Skeletal muscle cell (primary cell): ENCODE measurements at regions not wholly inside any gene's neighbourhood (a gene's known extent, or its start where the extent isn't known, plus 50 kb on each side); places are given as distances from the start of the nearest gene placed in this dataset.
A peak's percentile ranks its signal among the peaks of the same experiment; 100 is the strongest.
"Not testable (repeated sequence)": the region's sequence is repeated elsewhere in the genome, so short reads cannot be mapped to it uniquely, and the experiment has no call there.

Experiments used
- DNase-seq: peaks from one replicate; pipeline ENCODE4 v3.0.0-alpha.2; 2010; ENCODE audit warnings: low read depth
- H3K4me3 ChIP-seq: 2 replicates; pipeline ENCODE4 v1.5.1; 2011; ENCODE audit warnings: low read depth, mild to moderate bottlenecking, control low read depth, low read length, moderate library complexity

DNA sequence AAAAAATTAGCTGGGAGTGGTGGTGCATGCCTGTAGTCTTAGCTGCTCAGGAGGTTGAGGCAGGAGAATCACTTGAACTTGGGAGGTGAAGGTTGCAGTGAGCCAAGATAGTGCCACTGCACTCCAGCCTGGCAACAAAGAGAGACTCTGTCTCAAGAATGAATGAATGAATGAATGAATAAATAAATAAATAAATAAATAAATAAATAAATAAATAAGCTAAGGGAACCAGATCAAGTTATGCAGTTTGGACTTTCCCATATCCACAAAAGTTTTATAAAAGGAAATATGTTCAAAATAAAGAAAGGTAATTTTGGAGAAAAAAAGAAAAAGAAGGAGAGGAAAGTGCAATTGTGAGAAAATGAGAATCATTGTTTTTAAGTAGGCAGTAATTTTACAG, 1414.1 kb upstream of the CDH18 start:
- H3K4me3 ChIP-seq, DNase-seq: not testable (repeated sequence)

DNA sequence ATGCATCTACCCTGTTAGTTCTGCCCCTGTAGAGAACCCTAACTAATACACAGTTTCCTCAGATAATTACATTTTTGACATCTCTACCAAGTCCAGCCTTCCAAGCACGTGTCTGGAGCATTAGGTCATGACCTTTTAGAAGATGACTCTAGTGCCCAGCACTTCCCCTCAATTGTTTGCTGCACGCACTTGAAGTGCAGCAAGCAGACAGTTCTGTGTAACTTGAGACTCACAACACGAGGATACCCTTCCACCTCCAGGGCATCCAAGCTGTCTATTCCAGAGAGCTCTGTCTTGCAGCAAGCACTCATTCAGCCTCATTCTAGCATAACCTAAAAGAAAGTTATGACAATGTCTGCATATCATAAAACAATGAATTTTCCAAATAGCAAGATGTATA, 1410.5 kb upstream of the CDH18 start:
- no peak for DNase-seq
- no peak overlapping the region for H3K4me3 ChIP-seq

DNA sequence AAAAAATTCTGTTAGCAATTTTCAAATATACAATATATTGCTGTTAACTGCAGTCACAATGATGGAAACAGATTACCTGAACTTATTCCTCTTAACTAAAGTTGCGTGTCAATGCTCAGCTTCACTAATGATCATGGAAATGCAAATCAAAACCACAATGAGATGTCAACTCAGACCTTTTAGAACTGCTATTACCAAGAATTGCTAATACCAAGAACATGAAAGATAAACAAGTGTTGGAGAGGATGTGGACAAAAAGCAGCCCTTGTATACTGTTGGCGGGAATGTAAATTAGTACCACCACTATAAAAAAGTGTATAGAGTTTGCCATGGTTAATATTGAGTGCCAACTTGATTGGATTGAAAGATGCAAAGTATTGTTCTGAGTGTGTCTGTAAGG, 1409.7 kb upstream of the CDH18 start:
- DNase-seq, result no peak
- H3K4me3 ChIP-seq, result no peak overlapping the region

DNA sequence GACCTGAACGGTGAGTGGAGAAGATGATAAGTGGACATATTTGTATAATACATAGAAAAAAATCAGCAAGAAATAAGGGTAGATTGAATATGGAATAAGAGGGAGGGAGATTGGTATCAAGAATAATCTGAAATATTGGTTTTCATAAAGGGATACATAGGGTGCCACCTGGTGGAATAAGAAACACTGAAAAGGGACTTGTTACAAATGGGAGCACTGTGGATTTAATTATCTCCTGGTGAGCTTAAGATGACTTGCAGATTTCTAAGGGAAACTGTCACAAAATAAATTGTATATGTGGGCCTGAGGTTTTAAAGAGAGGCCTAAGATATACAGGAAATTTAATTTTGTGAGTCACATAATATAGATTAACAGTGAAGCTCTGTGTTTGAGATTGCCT, 1403.5 kb upstream of the CDH18 start:
- no peak overlapping the region for H3K4me3 ChIP-seq
- peak; percentile 10 for DNase-seq

DNA sequence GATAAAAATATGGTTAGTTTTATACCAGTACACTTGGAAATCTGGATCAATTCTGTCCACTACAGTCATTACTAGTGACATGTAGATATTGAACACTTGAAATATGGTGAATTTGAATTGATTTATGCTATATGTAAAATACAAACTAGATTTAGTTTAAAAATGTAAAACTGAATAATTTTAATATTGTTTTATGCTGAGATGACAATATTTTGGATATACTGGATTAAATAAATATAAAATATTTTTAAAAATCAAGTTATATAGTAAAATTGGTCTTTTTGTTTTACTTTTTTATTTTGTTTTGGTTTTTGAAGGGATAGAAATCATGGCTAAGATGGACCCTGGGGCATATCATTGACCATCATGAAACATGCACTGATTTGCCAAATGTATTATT, 1372.8 kb upstream of the CDH18 start:
- not testable (repeated sequence) for H3K4me3 ChIP-seq, DNase-seq

DNA sequence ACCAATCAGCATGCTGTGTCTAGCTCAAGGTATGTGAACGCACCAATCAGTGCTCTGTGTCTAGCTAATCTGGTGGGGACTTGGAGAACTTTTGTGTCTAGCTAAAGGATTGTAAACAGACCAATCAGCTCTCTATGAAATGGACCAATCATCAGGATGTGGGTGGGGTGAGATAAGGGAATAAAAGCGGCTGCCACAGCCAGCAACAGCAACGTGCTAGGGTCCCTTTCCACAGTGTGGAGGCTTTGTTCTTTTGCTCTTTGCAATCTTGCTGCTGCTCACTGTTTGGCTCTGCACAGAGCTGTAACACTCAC, 1353.9 kb upstream of the CDH18 start:
- H3K4me3 ChIP-seq, DNase-seq: not testable (repeated sequence)

DNA sequence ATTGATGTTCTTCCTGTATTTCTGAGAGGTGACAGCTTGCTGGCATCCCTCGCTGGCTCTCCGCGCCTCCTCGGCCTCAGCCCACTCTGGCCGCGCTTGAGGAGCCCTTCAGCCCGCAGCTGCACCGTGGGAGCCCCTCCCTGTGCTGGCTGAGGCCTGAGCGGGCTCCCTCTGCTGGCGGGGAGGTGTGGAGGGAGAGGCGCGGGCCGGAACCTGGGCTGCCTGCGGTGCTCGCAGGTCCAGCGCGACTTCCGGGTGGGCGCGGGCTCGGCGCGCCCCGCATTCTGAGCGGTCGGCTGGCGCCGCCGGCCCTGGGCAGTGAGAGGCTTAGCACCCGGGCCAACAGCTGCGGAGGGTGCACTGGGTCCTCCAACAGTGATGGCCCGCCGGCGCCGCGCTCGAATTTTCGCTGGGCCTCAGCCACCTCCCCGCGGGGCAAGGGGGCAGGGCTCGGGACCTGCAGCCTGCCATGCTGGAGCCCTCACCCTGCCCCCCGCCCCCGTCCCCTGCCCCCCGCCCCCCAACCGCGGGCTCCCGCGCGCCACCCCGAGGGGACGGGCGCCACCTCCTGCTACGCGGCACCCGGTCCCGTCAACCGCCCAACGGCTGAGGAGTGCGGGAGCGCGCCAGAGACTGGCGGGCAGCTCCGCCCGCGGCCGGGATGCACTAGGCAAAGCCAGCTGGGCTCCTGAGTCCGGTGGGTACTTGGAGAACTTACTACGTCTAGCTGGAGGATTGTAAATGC, 1353.4 kb upstream of the CDH18 start:
- not testable (repeated sequence) for DNase-seq, H3K4me3 ChIP-seq

DNA sequence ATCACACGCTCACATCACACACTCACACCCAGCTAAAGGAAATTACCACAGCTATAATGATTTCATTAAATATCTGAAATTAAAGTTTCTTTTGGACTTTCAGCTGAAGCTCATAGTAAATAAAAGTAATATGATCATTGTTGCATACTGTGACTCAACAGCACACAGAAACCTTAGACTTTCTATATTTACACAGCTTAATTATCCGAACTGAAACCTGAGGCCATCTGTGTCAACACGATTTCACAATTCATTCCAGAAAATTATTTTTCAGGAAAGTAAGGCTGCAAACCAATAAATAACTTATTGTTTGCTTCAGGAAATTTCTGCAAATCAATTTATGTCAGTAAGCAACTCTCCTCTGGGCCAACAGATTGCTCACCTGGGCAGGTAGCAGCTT, 1352.2 kb upstream of the CDH18 start:
- peak; percentile 0 for DNase-seq
- H3K4me3 ChIP-seq, result not testable (repeated sequence)

DNA sequence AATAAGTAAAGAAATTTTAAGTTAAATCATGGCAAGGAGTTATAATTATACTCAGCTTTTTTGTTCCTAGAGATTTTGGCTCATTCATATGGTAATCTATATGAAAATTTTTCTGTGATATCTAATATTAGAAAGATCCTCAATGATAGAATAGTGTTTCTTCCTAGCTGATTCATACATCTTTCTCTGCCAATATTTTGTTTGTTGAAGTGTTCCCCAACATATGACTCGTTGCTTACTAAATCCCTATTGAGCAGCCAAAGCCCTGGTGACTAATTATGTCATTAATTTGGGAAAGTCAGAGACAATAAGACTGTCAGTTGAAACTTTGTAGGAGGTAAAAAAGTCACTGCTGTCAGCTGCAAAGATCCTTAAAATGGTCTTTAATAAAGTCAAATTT, 1348.5 kb upstream of the CDH18 start:
- not testable (repeated sequence) for H3K4me3 ChIP-seq
- DNase-seq, result peak; percentile 7

DNA sequence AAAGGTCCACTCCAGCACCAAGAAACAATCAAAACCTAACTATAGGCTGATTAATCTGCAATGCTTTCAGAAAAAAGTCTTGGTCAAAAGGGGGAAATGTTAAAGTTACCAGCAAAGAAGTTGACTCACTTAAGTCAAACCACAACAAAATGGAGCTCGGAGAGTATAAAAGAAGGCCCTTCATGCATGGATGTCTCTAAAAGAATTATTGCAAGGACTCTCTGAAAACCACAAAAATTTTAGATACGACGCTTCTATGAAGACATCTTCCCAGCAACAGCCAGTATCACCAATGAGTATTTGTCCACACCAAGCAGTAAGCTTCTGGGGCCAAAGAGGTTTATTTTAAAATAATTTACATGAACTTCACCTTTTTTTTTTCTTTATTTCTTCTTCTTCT, 1327.4 kb upstream of the CDH18 start:
- not testable (repeated sequence) for DNase-seq, H3K4me3 ChIP-seq

DNA sequence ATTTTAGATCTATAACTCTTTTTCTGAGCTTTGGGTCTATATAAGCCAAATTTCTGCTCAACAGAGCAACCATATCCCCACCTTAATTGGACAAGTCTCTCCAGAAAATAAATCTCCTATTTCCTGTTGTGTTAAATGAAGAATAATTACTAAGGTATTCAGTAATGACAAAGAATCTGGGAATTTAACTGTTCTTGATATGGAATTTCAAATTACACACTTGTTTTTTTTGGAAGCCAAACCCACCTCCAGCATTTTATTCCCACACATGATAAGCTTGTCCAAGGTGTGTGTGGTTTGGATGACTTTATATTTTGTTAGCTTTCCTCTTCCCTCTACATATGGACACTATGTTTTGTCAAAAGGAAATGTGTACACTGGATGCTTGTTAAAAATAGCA, 1313.2 kb upstream of the CDH18 start:
- H3K4me3 ChIP-seq, DNase-seq: not testable (repeated sequence)

DNA sequence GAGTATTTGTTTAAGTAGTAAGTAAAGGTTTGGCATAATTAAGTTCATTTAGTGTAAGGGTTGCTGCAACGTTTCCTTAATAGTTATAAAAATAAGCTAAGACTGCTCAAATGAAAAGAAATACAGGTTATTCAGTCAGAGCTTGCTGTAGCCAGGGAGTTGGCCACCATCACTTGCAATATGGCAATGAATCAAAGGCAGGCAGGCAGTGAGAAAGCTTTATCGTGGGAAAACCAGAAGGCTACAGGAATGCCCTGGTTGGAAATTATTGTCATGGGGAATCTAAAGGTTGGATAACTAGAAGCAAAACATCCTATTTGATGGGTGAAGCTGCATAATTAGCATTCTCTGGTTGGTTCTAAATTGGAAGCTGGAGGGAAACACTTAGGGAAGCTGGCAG, 1286.4 kb upstream of the CDH18 start:
- not testable (repeated sequence) for H3K4me3 ChIP-seq

DNA sequence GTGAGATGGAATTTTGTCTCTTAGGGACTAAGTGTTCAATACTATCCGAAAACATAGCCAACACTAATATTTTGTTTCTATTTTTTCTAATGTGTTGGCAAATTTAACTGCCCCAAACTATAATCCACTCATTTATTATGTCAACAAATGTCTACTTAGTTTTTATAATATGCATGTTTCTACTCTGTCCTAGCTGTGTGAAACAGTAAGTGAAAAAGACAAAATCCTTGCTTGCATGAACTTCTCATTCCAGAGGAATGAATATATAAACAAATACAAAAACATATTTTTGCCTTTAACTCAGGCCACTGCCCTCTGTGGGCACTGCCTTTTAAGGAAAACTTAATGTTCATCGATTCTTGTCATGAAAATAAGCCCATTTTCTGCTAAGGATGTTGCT, 1275.4 kb upstream of the CDH18 start:
- DNase-seq, result no peak
- H3K4me3 ChIP-seq, result no peak overlapping the region

More for the DNA sequence above, 1286.4 kb upstream of the CDH18 start:
- not testable (repeated sequence) for DNase-seq

DNA sequence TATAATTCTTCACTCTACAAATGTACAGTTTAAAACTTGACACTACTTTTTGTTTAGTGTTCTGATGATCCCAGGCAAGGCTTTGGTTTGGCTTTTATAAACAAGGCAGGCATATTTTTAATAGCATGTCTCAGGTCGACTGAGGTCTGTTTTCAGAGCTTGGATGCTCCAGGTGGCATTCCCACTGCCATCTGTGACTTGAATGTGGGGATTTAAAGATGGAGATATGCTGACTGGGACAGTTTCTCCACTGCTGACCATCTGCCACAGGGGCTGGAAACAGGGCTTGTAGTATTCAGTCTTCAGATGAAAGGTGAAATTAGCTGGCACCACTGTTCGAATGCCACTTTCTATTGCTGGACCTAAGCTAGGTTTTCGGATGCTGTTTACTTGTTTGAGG, 1266.2 kb upstream of the CDH18 start:
- no peak overlapping the region for H3K4me3 ChIP-seq
- no peak for DNase-seq

DNA sequence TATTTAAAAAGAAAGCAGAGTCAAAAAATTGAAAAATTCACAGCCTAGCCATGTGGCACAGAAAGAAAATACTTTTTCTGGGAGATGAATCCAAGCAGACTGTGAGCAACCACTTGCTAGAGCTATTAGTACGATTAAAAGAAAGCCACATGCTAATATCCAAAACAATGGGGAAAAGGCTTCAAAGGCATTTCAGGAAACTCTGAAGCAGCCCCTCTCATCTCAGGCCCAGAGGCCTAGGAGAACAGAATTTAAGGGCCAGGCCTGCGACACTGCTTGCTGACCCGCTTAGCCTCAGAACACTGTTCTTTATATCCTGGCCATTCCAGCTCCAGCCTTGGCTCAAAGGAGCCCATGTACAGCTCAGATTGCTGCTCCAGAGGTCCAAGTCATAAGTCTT, 1257.0 kb upstream of the CDH18 start:
- no peak for DNase-seq
- no peak overlapping the region for H3K4me3 ChIP-seq

DNA sequence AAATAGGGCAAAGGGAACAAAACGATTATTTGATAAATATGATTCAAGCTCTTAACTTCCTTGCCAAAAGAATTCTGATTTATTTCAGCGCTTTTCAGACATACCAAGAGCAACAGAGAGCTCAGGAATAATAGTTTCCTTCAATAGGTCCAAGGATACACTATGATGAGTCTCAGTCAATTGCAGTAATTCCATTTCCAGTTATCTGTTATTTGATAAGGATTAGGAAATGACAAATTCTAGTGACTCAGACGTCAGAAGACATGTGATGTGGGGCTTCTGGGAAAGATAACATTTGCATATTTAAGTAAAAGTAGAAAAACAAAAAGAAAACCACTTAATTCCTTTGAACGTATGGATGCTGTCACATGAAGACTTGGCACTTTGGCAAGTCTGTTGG, 1250.8 kb upstream of the CDH18 start:
- no peak for DNase-seq
- H3K4me3 ChIP-seq, result no peak overlapping the region

DNA sequence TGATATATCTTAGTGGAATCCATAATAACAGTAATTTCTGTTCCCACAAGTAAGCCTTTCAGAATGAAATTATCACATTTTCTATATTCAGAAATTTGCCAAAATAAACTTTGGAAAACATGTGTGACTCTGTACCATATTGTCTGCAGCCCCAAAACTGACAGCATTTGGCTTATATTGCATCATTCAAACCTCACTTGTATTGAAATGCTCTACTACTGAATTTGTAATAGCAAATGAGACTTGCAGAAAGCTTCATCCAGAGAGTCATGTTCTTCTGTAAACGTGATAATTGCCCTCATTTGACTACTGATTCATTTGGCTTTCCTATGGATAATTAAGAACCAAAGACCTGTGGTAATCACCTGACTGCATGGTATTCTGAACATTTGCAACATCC, 1249.5 kb upstream of the CDH18 start:
- peak; percentile 4 for DNase-seq
- no peak overlapping the region for H3K4me3 ChIP-seq

DNA sequence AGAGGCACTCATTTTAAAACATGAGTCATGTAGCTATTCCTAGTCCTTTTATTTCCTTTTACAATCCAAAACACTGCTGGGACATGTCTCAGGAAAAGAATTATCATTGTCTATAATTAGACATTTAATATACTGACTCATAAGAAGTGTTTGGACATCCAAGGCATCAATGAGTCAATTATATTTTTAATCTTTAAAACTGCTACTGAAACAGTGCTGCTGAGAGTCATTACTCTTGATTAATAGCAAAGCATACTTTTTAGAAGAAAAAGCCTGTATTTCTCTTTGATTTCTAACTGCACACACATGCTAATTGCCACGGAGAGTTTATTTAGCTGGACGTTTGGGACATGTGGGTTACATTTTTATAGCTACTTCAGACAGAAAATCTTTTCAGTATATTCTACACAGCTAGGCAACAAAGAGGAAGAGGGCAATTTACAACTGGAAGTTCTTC, 1249.0 kb upstream of the CDH18 start:
- H3K4me3 ChIP-seq, result no peak overlapping the region
- peak; percentile 4 for DNase-seq

DNA sequence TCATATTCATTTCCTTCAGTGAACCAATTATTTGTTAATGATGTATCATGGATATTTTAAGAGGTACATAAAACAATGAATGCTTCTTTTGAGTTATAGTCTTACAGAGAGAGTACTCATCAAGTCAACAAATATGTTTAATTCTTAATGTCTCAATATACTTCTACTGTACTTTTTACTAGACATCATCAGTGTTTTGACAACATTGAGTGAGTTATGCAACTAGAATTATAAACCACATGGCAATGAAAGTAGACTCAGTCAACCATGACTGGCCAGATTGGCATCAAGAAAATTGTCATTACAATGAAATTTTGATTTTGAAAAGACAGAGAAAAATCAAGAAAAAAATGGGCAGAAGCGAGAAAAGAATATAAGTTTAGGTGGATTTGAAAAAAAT, 1248.1 kb upstream of the CDH18 start:
- DNase-seq, result no peak

DNA sequence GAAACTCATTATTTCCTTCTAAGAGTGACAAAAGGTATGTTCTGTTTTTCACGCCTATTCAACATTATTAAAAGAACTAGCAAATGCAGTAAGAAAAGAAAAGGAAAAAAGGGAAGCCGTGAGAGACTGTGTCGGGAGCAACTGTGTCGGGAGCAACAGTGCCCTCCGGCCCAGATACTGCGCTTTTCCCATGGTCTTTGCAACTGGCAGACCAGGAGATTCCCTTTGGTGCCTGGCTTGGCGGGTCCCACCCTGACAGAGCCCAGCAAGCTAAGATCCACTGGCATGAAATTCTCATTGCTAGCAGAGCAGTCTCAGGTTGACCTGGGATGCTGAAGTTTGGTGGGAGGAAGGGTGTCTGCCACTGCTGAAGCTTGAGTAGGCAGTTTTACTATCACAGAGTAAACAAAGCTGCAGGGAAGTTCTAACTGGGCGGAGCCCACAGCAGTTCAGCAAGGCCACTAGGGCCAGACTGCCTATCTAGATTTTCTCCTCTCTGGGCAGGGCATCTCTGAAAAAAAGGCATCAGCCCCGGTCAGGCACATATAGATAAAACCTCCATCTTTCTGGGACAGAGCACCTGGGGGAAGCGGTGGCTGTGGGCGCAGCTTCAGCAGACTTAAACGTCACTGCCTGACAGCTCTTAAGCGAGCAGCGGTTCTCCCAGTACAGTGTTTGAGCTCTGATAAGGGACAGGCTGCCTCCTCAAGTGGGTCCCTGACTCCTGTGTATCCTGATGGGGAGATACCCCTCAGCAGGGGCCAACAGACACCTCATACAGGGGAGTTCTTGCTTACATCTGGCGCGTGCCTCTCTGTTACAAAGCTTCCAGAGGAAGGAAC, 1237.4 kb upstream of the CDH18 start:
- DNase-seq, result no peak
- no peak overlapping the region for H3K4me3 ChIP-seq

More for the DNA sequence above, 1248.1 kb upstream of the CDH18 start:
- H3K4me3 ChIP-seq, result no peak overlapping the region

DNA sequence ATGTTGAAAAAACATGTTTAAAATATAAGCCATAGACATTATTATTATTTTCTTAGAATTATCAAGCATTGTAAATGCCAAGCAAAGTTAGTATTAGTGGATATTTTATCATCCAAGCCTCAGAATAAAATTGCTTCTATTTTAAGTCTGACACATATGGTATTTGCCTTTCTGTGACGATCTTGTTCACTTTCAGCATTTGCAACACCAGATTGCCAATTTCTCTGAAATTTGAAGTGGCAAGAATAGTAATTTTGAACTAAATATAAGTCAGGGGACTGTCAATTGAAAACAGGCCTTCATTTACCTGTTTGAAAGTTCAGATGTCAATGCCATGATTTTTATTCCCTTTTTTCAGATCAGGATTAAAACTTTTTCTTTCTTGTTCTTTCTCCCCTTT, 1233.6 kb upstream of the CDH18 start:
- DNase-seq, result no peak
- H3K4me3 ChIP-seq, result no peak overlapping the region
